HUES48 (cell line): ENCODE measurements at regions not wholly inside any gene's neighbourhood (a gene's known extent, or its start where the extent isn't known, plus 50 kb on each side); places are given as distances from the start of the nearest gene placed in this dataset.
"Not testable (repeated sequence)": the region's sequence is repeated elsewhere in the genome, so short reads cannot be mapped to it uniquely, and the experiment has no call there.

Experiments used
- H3K27ac ChIP-seq: one replicate; pipeline ENCODE4 v1.7.0; 2013; ENCODE audit warnings: low read depth, low read length, inconsistent platforms
- H3K27me3 ChIP-seq: 2 replicates; pipeline ENCODE4 v1.6.1; 2013; ENCODE audit warnings: mild to moderate bottlenecking, low read length; ENCODE audit not compliant: control insufficient read depth, insufficient read depth
- H3K36me3 ChIP-seq: 2 replicates; pipeline ENCODE4 v1.6.1; 2013; ENCODE audit warnings: low read length; ENCODE audit not compliant: control insufficient read depth, insufficient read depth
- H3K4me1 ChIP-seq: 2 replicates; pipeline ENCODE4 v1.6.1; 2013; ENCODE audit warnings: mild to moderate bottlenecking, low read length; ENCODE audit not compliant: control insufficient read depth, insufficient read depth
- H3K4me3 ChIP-seq: 2 replicates; pipeline ENCODE4 v1.5.1; 2013; ENCODE audit warnings: mild to moderate bottlenecking, low read depth, low read length
- H3K9ac ChIP-seq: 2 replicates; pipeline ENCODE4 v1.6.1; 2013; ENCODE audit warnings: mild to moderate bottlenecking, low read depth, low read length, moderate library complexity
- H3K9me3 ChIP-seq: 2 replicates; pipeline ENCODE4 v1.6.1; 2013; ENCODE audit warnings: low read length; ENCODE audit not compliant: control insufficient read depth, insufficient read depth

DNA sequence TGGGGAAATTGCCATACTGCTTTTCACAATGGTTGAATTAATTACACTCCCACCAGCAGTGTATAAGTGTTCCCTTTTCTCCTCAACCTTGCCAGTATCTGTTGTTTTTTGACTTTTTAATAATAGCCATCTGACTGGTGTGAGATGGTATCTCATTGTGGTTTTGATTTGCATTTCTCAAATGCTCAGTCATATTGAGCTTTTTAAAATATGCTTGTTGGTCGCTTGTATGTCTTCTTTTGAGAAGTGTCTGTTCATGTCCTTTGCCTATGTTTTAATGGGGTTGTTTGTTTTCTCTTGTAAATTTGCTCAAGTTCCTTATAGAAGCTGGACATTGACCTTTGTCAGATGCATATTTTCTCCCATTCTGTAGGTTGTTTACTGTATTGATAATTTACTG is 75.4 kb upstream of the ARX start:
- H3K9me3 ChIP-seq, H3K27me3 ChIP-seq, H3K4me1 ChIP-seq, H3K4me3 ChIP-seq, H3K9ac ChIP-seq, H3K36me3 ChIP-seq, H3K27ac ChIP-seq: not testable (repeated sequence)

DNA sequence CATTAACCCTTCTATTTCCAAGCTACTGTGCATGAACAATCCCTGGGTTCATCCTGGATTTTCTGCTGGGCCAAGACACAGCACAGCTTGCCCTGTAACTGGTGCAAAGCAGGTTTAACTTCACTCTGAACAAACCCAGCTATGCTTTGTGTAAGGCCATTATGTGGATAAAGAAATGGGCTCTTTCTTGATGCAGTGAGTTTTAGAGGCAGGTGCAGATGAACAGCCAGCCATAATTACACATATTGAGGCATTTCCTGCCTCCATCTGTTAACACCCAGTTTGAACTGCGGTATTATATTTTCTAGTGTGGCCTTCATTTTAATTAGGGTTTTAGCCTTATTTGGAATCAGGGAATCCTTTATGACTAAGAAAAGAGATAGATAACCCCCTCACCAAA is 68.7 kb upstream of the ARX start:
- Histone ChIP-seq H3K4me1 (no peaks in the 10 kb centered on the region), H3K4me3 (no peak overlapping the region), H3K27me3 (no peaks in the 10 kb centered on the region), H3K36me3 (no peaks in the 10 kb centered on the region), H3K9ac (no peak overlapping the region), H3K9me3 (no peaks in the 10 kb centered on the region), H3K27ac (no peak overlapping the region)

- H3K27ac ChIP-seq, result no peak overlapping the region
- H3K9me3 ChIP-seq, result no peaks in the 10 kb centered on the region
- H3K27me3 ChIP-seq, result no peaks in the 10 kb centered on the region
- no peaks in the 10 kb centered on the region for H3K36me3 ChIP-seq
- no peak overlapping the region for H3K9ac ChIP-seq
- H3K4me3 ChIP-seq, result no peak overlapping the region
- H3K4me1 ChIP-seq, result no peaks in the 10 kb centered on the region
These were observed 67.9 kb upstream of the ARX start for GRCh38 chrX:25083661-25084060.

DNA sequence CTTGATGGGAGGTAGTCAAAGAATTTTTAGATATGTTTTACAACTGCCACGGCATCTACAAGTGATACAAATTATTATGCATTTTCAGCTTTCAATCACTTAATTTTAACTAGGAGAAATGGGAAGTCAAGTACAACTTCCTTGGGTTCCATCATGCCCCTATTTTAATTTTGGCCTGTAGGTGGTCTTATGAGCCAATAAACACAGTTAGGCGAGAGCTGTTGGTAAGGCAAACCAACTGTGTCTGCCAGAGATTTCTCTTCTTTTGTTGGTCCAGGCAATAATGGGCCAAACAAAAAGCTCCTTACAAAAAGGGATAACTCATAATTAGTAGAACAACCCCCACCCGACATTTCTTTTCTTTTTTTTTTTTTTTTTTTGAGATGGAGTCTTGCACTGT is 63.3 kb upstream of the ARX start:
- no peaks in the 10 kb centered on the region for H3K36me3 ChIP-seq
- no peaks in the 10 kb centered on the region; the same call in 1 of the 2 replicates for H3K27me3 ChIP-seq
- no peak overlapping the region for H3K4me3 ChIP-seq
- H3K27ac ChIP-seq, result no peak overlapping the region
- no peaks in the 10 kb centered on the region for H3K4me1 ChIP-seq
- H3K9ac ChIP-seq, result no peak overlapping the region
- no peaks in the 10 kb centered on the region for H3K9me3 ChIP-seq

DNA sequence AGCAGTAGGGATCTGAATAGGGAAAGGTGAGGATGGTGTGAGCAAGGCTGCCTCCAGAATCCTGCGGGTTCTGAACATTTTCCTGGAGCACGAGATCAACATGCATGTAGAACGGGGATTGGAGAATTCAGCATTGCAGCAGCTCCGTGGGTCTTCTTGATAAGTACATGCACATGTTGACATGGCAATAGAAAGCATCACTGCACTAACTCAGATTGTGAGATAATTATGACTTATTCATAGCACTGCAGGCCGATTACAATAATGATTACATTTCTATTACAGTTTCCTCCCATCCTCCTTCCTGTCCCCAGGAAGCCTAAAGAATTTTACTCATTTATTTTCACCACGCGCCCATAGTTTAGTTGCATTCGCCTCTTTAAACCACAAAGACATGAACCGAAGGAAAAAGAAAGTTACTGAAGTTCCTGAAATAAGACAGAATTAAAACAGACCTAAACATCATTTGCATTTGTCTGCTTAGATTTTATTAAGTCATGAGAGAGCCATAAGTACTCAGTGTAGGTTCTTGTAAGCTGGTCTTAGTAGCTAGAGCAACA is 61.3 kb upstream of the ARX start:
- no peak overlapping the region for H3K27ac ChIP-seq
- no peak overlapping the region for H3K9ac ChIP-seq
- no peak overlapping the region for H3K4me3 ChIP-seq
- no peaks in the 10 kb centered on the region for H3K9me3 ChIP-seq
- no peaks in the 10 kb centered on the region for H3K36me3 ChIP-seq
- H3K4me1 ChIP-seq, result no peaks in the 10 kb centered on the region
- no peaks in the 10 kb centered on the region; the same call in 1 of the 2 replicates for H3K27me3 ChIP-seq

GRCh38 chrX:25072247-25072646 is 56.5 kb upstream of the ARX start:
- H3K4me1 ChIP-seq, result no peaks in the 10 kb centered on the region
- no peak overlapping the region for H3K27ac ChIP-seq
- H3K9ac ChIP-seq, result no peak overlapping the region
- no peaks in the 10 kb centered on the region for H3K9me3 ChIP-seq
- H3K4me3 ChIP-seq, result no peak overlapping the region
- H3K27me3 ChIP-seq, result no peaks in the 10 kb centered on the region; the same call in 1 of the 2 replicates
- no peaks in the 10 kb centered on the region for H3K36me3 ChIP-seq

DNA sequence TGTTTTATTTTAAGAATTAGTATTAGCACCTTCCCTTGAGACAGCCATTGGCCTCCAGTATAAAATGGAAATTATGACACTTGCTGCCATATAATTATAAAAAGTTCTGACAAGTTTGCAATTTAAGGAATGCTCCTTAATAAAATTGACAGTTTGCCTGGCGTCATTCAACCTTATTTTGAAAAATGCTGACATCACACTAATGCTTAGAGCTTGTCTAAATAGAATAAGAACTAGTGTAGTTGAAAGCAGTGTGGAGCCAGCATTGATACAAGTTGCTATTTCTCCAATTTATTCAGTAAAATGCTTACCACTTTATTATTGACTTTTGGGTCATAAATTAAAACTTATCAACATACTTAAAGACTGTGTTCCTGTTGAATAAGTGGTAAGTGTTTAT is 54.3 kb upstream of the ARX start:
- no peaks in the 10 kb centered on the region; the same call in 1 of the 2 replicates for H3K27me3 ChIP-seq
- no peak overlapping the region for H3K27ac ChIP-seq
- no peaks in the 10 kb centered on the region for H3K4me1 ChIP-seq
- no peaks in the 10 kb centered on the region for H3K36me3 ChIP-seq
- no peak overlapping the region for H3K9ac ChIP-seq
- no peaks in the 10 kb centered on the region for H3K9me3 ChIP-seq
- no peak overlapping the region for H3K4me3 ChIP-seq

GRCh38 chrX:25069209-25069608 is 53.4 kb upstream of the ARX start:
- Histone ChIP-seq H3K9me3 (no peaks in the 10 kb centered on the region), H3K9ac (no peak overlapping the region), H3K27me3 (no peaks in the 10 kb centered on the region; the same call in 1 of the 2 replicates), H3K27ac (no peak overlapping the region), H3K4me3 (no peak overlapping the region), H3K36me3 (no peaks in the 10 kb centered on the region), H3K4me1 (no peaks in the 10 kb centered on the region)

DNA sequence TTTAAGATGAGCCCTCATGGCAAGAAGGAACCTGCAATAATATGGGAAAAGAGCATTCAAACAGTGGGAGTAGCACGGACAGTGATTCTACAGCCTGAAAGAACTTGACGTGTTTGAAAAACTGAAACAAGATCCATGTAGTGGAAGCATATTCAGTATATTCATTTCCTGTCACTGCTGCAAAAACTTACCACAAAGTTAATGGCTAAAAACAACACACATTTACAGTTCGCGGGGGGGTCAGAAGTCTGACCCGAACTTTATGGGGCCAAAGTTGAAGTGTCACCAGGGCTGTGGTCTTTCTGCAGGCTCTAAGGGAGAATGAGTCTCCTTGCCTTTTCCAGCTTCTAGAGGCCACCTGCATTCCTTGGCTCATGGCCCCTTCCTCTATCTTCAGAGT is 52.6 kb upstream of the ARX start:
- Histone ChIP-seq H3K9me3 (no peaks in the 10 kb centered on the region), H3K27ac (no peak overlapping the region), H3K36me3 (no peaks in the 10 kb centered on the region), H3K4me3 (no peak overlapping the region), H3K9ac (no peak overlapping the region), H3K4me1 (no peaks in the 10 kb centered on the region), H3K27me3 (no peaks in the 10 kb centered on the region; the same call in 1 of the 2 replicates)

DNA sequence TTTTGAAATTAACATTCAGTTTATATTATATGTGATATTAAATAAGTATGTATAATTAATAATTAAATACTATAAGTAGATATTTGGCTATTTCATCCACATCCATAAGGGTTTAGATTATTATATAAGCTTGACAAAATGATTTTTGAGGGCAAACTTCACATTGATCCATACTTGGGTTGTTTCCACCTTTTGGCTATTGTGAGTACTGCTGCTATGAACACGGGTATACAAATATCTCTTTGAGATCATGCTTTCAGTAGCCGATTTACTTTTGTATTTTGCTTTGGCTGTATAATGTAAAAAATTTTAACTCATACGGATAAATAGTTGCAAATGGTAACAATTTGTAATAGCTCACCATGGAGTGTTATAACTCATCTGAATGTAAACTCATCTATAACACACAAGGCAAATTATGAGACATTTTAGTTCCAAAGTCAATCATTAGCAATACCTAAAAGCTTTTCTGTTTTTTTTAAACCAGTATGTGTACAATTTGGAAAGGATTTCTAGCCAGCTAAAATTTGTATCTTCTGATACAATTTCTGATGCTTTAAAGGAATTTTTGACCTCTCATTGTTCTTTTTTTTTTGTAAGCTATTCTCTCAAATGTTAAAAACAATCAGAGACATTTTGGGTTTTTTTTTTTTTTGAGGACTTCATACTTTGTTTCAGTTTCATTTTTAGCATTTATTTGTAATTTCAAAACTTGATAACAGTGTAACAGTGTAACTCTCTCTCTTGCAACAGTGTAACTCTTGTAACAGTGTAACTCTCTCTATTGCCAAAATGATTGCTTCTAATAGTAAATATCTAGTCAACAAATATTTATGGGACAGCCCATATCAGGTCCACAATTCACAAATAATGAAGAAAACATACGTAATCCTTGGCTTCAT is 51.8 kb upstream of the ARX start:
- Histone ChIP-seq H3K4me1 (no peaks in the 10 kb centered on the region), H3K36me3 (no peaks in the 10 kb centered on the region), H3K9me3 (no peaks in the 10 kb centered on the region), H3K9ac (no peak overlapping the region), H3K27ac (no peak overlapping the region), H3K4me3 (no peak overlapping the region), H3K27me3 (no peaks in the 10 kb centered on the region)

DNA sequence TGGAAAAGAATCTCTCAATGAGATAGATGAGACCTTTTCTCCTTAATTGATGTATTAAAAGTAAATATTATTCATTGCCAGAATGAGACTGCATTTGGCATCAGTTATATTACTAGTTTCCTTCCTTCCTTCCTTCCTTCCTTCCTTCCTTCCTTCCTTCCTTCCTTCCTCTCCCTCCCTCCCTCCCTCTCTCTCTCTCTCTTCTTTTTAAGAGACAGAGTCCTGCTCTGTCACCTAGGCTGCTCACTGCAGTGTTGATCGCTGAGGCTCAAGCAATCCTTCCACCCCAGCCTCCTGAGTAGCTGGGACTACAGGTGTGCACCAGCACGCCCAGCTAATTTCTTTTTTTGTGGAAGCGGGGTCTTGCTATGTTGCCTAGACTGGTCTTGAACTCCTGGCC is 50.4 kb upstream of the ARX start:
- Histone ChIP-seq H3K27me3 (no peaks in the 10 kb centered on the region), H3K9ac (no peak overlapping the region), H3K4me3 (no peak overlapping the region)

More for the DNA sequence above, 50.4 kb upstream of the ARX start:
- Histone ChIP-seq H3K36me3 (no peaks in the 10 kb centered on the region), H3K9me3 (no peaks in the 10 kb centered on the region), H3K4me1 (no peaks in the 10 kb centered on the region), H3K27ac (no peak overlapping the region)
